Esophagus squamous epithelium (tissue), 4 donors: ENCODE measurements at regions not wholly inside any gene's neighbourhood (a gene's known extent, or its start where the extent isn't known, plus 50 kb on each side); places are given as distances from the start of the nearest gene placed in this dataset.

Source experiments
- POLR2A ChIP-seq, 4 donors: fragments of 450-650 bp; IDR thresholded peaks; one replicate each; pipeline ENCODE4 v1.6.1; 2017; ENCODE audit warnings: antibody characterized with exemption in 4 of 4, mild to moderate bottlenecking in 4 of 4, moderate library complexity in 3 of 4
- TF ChIP-seq, protein P1 (sequence below), 6 experiments: fragments of 450-650 bp in 4 of 6; fragments of 200-600 bp in 2 of 6; sonication (generic) in 2 of 6; IDR thresholded peaks; one replicate each; pipeline ENCODE4 v1.5.1; 2016 to 2019; ENCODE audit warnings: antibody characterized with exemption in 6 of 6, mild to moderate bottlenecking in 4 of 6, moderate library complexity in 4 of 6

DNA sequence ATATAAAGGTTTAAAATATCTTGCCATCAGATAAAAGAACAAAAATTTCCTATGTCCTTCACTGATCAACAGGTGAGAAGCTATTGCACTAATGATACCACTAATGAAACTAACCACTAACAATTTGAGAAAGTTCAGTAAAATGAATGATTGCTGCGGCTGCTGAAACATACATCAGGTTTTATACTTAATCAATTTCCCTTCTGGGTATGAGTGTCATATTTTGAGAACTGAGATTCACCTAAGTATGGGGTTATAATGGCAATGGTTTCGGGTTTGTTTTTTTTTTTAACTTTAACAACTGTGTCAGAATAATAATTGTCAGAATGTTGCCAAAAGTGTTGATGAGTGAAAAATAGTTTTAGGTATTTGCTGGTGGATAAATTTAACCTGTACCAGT lies 151.3 kb upstream of the SLC39A10 start:
- TF ChIP-seq, protein P1, sequence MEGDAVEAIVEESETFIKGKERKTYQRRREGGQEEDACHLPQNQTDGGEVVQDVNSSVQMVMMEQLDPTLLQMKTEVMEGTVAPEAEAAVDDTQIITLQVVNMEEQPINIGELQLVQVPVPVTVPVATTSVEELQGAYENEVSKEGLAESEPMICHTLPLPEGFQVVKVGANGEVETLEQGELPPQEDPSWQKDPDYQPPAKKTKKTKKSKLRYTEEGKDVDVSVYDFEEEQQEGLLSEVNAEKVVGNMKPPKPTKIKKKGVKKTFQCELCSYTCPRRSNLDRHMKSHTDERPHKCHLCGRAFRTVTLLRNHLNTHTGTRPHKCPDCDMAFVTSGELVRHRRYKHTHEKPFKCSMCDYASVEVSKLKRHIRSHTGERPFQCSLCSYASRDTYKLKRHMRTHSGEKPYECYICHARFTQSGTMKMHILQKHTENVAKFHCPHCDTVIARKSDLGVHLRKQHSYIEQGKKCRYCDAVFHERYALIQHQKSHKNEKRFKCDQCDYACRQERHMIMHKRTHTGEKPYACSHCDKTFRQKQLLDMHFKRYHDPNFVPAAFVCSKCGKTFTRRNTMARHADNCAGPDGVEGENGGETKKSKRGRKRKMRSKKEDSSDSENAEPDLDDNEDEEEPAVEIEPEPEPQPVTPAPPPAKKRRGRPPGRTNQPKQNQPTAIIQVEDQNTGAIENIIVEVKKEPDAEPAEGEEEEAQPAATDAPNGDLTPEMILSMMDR (IDR thresholded peaks at IDR 0.05): no peak
- no peak for TF ChIP-seq POLR2A (IDR thresholded peaks at IDR 0.05)
